D721Med (cell line): ENCODE measurements at regions not wholly inside any gene's neighbourhood (a gene's known extent, or its start where the extent isn't known, plus 50 kb on each side); places are given as distances from the start of the nearest gene placed in this dataset.
"Not testable (repeated sequence)": the region's sequence is repeated elsewhere in the genome, so short reads cannot be mapped to it uniquely, and the experiment has no call there.

Experiments used
- DNase-seq: peaks from one replicate; pipeline ENCODE4 v3.0.0; 2011; ENCODE audit warnings: low spot score; ENCODE audit not compliant: insufficient read length
- FAIRE-seq: peaks from 2 replicates; lab custom pipeline; 2011; peaks lifted over from hg19 to GRCh38; lab: Jason Lieb, UNC
- TF ChIP-seq, protein P1 (sequence below): IDR thresholded peaks from 2 replicates; pipeline ENCODE4 v1.5.1; 2012; ENCODE audit warnings: mild to moderate bottlenecking, control low read depth; ENCODE audit not compliant: insufficient read depth; ENCODE audit errors: missing control alignments

DNA sequence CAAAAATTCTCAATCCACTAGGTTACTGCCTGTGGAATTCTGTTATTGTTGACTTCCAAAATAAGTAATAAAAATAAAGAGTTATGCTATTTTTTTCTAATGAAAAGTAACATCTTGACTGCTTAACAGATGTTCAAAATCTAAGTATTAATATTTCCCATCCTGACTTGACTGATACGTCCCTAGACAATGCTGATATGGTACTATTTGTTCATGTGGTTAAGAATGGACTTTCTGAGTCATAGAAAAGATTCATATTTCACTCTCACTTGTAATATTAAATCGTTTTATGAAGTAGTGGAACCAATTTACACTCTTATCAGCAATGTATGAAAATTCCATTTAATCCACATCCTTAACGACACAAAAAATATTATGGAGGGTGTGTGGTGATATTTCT, 104.8 kb upstream of the PLSCR5 start:
- TF ChIP-seq, protein P1, sequence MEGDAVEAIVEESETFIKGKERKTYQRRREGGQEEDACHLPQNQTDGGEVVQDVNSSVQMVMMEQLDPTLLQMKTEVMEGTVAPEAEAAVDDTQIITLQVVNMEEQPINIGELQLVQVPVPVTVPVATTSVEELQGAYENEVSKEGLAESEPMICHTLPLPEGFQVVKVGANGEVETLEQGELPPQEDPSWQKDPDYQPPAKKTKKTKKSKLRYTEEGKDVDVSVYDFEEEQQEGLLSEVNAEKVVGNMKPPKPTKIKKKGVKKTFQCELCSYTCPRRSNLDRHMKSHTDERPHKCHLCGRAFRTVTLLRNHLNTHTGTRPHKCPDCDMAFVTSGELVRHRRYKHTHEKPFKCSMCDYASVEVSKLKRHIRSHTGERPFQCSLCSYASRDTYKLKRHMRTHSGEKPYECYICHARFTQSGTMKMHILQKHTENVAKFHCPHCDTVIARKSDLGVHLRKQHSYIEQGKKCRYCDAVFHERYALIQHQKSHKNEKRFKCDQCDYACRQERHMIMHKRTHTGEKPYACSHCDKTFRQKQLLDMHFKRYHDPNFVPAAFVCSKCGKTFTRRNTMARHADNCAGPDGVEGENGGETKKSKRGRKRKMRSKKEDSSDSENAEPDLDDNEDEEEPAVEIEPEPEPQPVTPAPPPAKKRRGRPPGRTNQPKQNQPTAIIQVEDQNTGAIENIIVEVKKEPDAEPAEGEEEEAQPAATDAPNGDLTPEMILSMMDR: no peak
- no peak for DNase-seq
- no peak for FAIRE-seq

DNA sequence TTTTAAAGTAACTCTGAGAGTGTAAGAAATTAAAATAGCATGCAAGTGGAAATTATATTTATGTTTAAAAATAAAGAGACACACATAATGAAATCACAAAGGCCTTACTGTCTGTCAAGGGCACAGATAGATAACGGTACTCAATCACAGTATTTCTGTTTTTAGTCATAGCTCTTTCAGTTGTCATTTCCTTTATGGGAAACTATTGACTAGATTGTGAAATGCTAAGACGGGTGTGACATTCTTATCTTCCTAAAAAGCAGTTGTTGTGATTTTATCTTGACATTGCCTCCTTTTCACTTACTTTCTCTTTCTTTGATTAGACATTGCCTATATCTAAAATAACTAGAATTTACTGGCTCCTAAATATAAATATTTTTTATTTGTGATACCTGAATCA, 100.1 kb upstream of the PLSCR5 start:
- TF ChIP-seq, protein P1: no peak
- FAIRE-seq (no peak), DNase-seq (no peak)

DNA sequence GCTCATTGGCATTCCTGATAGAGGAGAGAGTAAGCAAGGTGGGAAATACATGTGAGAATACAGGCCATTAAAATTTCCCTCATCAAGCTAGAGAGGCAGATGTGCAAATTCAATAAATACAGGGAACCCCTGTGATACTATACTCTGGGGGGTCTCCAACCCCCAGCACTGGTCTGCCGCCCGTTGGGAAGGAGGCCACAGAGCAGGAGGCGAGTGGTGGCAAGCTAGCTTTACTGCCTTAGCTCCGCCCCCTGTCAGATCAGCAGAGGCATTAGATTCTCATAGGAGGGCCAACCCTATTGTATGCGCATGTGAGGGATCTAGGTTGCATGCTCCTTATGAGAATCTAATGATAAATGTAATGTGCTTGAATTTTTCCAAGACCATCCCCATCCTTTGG, 97.1 kb upstream of the PLSCR5 start:
- DNase-seq: no peak
- TF ChIP-seq, protein P1: no peak
- FAIRE-seq: no peak

DNA sequence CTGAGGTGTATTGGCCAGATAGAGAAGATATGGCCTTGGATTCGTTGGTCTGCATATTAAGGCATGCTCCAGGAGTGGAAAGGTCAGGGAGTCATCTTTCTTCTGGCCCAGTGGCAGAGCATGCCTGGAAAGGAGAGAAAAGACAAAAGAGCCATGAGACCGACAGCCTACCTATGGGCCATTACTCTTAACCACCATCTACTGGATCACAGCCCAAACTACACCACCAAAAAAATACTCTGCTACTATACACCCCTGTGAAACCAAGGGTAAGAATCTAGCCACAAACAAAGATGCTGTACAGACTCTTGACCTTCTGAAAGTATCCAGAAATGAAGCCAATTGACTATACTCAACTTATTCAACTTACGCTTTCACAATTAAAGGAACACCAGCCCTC, 96.1 kb upstream of the PLSCR5 start:
- TF ChIP-seq, protein P1: no peak
- FAIRE-seq (no peak), DNase-seq (no peak)

DNA sequence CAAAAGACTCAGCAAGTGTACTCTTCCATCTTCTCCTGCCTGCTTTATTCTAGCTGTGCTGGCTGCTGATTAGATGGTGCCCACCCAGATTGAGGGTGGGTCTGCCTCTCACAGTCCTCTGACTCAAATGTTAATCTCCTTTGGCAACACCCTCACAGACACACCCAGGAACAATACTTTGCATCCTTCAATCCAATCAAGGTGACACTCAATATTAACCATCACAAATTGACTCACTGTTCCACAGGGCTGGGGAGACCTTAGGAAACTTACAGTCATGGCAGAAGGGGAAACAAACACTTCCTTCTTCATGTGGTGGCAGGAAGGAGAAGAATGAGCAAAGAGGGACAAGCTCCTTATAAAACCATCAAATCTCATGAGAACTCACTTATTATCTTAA, 94.9 kb upstream of the PLSCR5 start:
- FAIRE-seq, DNase-seq: not testable (repeated sequence)

DNA sequence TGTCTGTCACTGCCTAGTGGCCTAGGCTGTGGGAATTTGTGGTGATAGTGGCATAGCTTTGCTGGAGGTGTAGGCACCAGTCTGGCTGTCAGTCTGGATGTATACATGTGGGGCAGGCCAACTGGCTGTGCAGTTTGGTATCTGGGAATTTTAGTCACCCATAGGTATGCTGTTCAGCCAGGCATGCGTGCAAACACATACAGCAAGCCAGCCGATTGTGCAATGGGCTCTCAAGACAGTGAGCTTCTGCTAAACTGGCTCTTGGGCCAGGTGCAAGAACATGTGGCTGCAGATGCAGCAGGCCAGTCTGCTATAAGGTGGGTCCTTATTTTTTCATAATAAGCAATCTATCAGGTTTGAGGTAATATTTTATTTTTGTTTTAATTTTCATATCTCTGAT, 87.1 kb upstream of the PLSCR5 start:
- FAIRE-seq (no peak), DNase-seq (no peak)
- TF ChIP-seq, protein P1: no peak

DNA sequence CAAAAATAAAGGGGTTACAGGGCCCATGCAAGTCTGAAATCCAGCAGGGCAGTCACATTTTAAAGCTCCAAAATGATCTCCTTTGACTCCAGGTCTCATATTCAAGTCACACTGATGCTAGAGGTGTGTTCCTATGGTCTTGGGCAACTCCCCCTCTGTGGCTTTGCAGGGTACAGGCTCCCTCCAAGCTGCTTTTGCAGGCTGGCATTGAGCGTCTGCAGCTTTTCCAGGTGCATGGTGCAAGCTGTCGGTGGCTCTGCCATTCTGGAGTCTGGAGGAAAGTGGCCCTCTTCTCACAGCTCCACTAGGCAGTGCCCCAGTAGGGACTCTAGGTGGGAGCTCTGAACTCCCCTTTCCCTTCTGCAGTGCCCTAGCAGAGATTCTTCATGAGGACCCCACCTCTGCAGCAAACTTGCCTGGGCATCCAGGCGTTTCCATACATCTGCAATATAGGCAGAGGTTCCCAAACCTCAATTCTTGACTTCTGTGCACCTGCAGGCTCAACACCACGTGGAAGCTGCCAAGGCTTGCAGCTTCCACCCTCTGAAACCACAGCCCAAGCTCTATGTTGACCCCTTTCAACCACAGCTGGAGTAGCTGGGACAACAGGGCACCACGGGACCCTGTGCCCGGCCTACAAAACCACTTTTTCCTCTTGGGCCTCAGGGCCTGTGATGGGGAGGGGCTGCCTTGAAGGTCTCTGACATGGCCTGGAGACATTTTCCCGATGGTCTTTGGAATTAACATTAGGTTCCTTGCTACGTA, 80.1 kb upstream of the PLSCR5 start:
- DNase-seq (no peak), FAIRE-seq (no peak)
- TF ChIP-seq, protein P1: no peak
